B cell (primary cell): ENCODE measurements at regions not wholly inside any gene's neighbourhood (a gene's known extent, or its start where the extent isn't known, plus 50 kb on each side); places are given as distances from the start of the nearest gene placed in this dataset.

Experiments
- EZH2 ChIP-seq: IDR thresholded peaks from 2 replicates; pipeline ENCODE4 v1.6.1; 2012; ENCODE audit warnings: borderline replicate concordance, low read depth, mild to moderate bottlenecking, moderate library complexity, low read length; ENCODE audit not compliant: insufficient read depth, poor library complexity, severe bottlenecking
- TF ChIP-seq, protein P1 (sequence below): fragments of 200-600 bp; IDR thresholded peaks from one replicate; pipeline ENCODE4 v1.8.0; 2022; ENCODE audit warnings: antibody characterized with exemption, mild to moderate bottlenecking

DNA sequence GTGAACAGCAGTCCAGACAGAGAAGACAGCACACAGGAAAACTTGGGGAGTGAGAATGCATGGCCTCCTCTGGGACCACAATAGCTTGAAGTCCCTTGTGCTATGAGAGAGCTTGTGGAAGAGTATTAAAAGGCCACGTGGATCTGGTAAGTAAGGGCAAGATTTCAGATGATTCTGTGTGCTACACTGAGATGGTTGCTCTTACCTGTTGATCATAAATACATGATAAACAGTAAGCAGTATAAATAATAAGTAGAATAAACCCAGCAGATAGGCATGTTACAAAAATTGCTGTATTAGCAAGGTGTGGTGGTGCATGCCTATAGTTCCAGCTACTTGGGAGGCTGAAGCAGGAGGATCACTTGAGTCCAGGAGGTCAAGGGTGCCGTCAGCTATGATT is 150.4 kb upstream of the ZC3H11B start:
- TF ChIP-seq, protein P1, sequence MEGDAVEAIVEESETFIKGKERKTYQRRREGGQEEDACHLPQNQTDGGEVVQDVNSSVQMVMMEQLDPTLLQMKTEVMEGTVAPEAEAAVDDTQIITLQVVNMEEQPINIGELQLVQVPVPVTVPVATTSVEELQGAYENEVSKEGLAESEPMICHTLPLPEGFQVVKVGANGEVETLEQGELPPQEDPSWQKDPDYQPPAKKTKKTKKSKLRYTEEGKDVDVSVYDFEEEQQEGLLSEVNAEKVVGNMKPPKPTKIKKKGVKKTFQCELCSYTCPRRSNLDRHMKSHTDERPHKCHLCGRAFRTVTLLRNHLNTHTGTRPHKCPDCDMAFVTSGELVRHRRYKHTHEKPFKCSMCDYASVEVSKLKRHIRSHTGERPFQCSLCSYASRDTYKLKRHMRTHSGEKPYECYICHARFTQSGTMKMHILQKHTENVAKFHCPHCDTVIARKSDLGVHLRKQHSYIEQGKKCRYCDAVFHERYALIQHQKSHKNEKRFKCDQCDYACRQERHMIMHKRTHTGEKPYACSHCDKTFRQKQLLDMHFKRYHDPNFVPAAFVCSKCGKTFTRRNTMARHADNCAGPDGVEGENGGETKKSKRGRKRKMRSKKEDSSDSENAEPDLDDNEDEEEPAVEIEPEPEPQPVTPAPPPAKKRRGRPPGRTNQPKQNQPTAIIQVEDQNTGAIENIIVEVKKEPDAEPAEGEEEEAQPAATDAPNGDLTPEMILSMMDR, result no peak
- no peak for TF ChIP-seq EZH2
